HepG2 (cell line): ENCODE measurements at regions not wholly inside any gene's neighbourhood (a gene's known extent, or its start where the extent isn't known, plus 50 kb on each side); places are given as distances from the start of the nearest gene placed in this dataset.

Experiments used
- ATAC-seq: fragments of 200-7000 bp; cut with Tn5 transposase; 3 replicates; pipeline ENCODE4 v1.9.1; 2020; ENCODE audit warnings: mild to moderate bottlenecking, moderate library complexity
- BruUV-seq: library from RNA; stranded (reverse); fragments of 400-500 nt; replicated peaks from 2 replicates; lab custom pipeline; 2021; lab: Mats Ljungman, UMichigan
- CTCF ChIA-PET: fragments of 300-600 bp; formaldehyde crosslinking; extraction: SDS; loops from one replicate; lab custom pipeline; 2021; ENCODE audit warnings: low total read pairs, inconsistent platforms, low intra/inter-chr PET ratio; lab: Yijun Ruan, JAX
- POLR2A ChIA-PET: fragments of 350-600 bp; sonication (Branson Sonifier 250); formaldehyde crosslinking; loops from one replicate; lab custom pipeline; 2020; ENCODE audit warnings: antibody characterized with exemption, inconsistent platforms; lab: Yijun Ruan, JAX
- DNase-seq: peaks from one replicate; pipeline ENCODE4 v3.0.0-alpha.2; 2015; ENCODE audit warnings: low spot score
- FAIRE-seq: peaks from 3 replicates; lab custom pipeline; 2011; peaks lifted over from hg19 to GRCh38; lab: Jason Lieb, UNC
- H2AFZ ChIP-seq: one replicate; pipeline ENCODE4 v1.6.1; 2011; ENCODE audit warnings: low read length, inconsistent platforms
- H3K27ac ChIP-seq: fragments of 300-600 bp; 3 replicates; pipeline ENCODE4 v1.8.0; 2011; ENCODE audit warnings: mixed run types, mild to moderate bottlenecking, mixed read lengths, low read length, inconsistent platforms; ENCODE audit not compliant: insufficient read depth; ENCODE audit errors: extremely low read length
- H3K27me3 ChIP-seq, 2 experiments: fragments of 200-600 bp in 1 of 2; 2 replicates in 1 of 2; 3 replicates in 1 of 2; pipeline versions ENCODE4 v1.6.0 to v1.8.0; 2011; ENCODE audit warnings: low read length in 2 of 2, mild to moderate bottlenecking in 2 of 2, moderate library complexity in 2 of 2, inconsistent platforms in 1 of 2; ENCODE audit not compliant: insufficient read depth in 2 of 2, control insufficient read depth in 1 of 2
- H3K36me3 ChIP-seq, 2 experiments: fragments of 200-600 bp in 1 of 2; replicated peaks in 1 of 2; 2 replicates in 1 of 2; 3 replicates in 1 of 2; pipeline versions ENCODE4 v1.5.1 to v1.8.0; 2011; ENCODE audit warnings: low read length in 2 of 2, inconsistent platforms in 1 of 2; ENCODE audit not compliant: insufficient read depth in 2 of 2, control insufficient read depth in 1 of 2
- H3K4me1 ChIP-seq: 2 replicates; pipeline ENCODE4 v1.5.1; 2012; ENCODE audit warnings: low read length, inconsistent platforms; ENCODE audit not compliant: insufficient read depth
- H3K4me2 ChIP-seq: 2 replicates; pipeline ENCODE4 v1.6.0; 2011; ENCODE audit warnings: low read depth, low read length, inconsistent platforms
- H3K4me3 ChIP-seq, 3 experiments: fragments of 200-600 bp in 1 of 3; sonication (generic), shearing (Covaris generic) in 1 of 3; replicated peaks in 1 of 3; 2 replicates each; pipeline ENCODE4 v1.5.1; 2011 to 2016; ENCODE audit warnings: low read length in 3 of 3, inconsistent platforms in 2 of 3, low read depth in 2 of 3, mild to moderate bottlenecking in 2 of 3, control low read depth in 1 of 3, mixed read lengths in 1 of 3; ENCODE audit not compliant: insufficient read depth in 1 of 3
- H3K79me2 ChIP-seq: one replicate; pipeline ENCODE4 v1.6.1; 2011; ENCODE audit warnings: low read length, inconsistent platforms; ENCODE audit not compliant: insufficient read depth
- H3K9ac ChIP-seq: 2 replicates; pipeline ENCODE4 v1.6.0; 2011; ENCODE audit warnings: mild to moderate bottlenecking, low read depth, low read length, inconsistent platforms; ENCODE audit not compliant: insufficient read depth
- H3K9me3 ChIP-seq: 2 replicates; pipeline ENCODE4 v1.5.1; 2012; ENCODE audit warnings: mild to moderate bottlenecking, low read length
- H4K20me1 ChIP-seq: 2 replicates; pipeline ENCODE4 v1.6.0; 2011; ENCODE audit warnings: inconsistent platforms, mild to moderate bottlenecking, low read length, moderate library complexity; ENCODE audit not compliant: insufficient read depth
- FOXA3 ChIP-seq: IDR thresholded peaks from 2 replicates; pipeline ENCODE4 v1.6.1; 2016; ENCODE audit warnings: missing genetic modification reagents, missing compliant biosample characterization
- HMG20B ChIP-seq: conservative IDR thresholded peaks from 2 replicates; pipeline ENCODE4 v1.6.1; 2016; ENCODE audit warnings: missing genetic modification reagents, missing compliant biosample characterization
- KDM4B ChIP-seq: sonication (generic); formaldehyde crosslinking; IDR thresholded peaks from 2 replicates; pipeline ENCODE4 v1.4.0; 2020; ENCODE audit warnings: missing genetic modification reagents
- MLLT10 ChIP-seq: sonication (generic); formaldehyde crosslinking; IDR thresholded peaks from 2 replicates; pipeline ENCODE4 v1.4.0; 2020; ENCODE audit warnings: missing genetic modification reagents
- NFYC ChIP-seq: IDR thresholded peaks from 2 replicates; pipeline ENCODE4 v1.6.1; 2016; ENCODE audit warnings: missing genetic modification reagents, missing compliant biosample characterization
- SP1 ChIP-seq, 2 experiments: fragments of 450-650 bp in 1 of 2; sonication (generic) in 1 of 2; formaldehyde crosslinking in 1 of 2; IDR thresholded peaks; 2 replicates each; pipeline versions ENCODE4 v1.4.0 to v1.6.1; 2016 to 2020; ENCODE audit warnings: missing genetic modification reagents in 1 of 2
- TRIM22 ChIP-seq: fragments of 450-650 bp; IDR thresholded peaks from 2 replicates; pipeline ENCODE4 v1.6.1; 2017
- ZC3H4 ChIP-seq: sonication (generic); formaldehyde crosslinking; IDR thresholded peaks from 2 replicates; pipeline ENCODE4 v1.4.0; 2020; ENCODE audit warnings: missing genetic modification reagents, borderline replicate concordance
- ZNF142 ChIP-seq: sonication (generic); formaldehyde crosslinking; IDR thresholded peaks from 2 replicates; pipeline ENCODE4 v1.4.0; 2020; ENCODE audit warnings: missing genetic modification reagents
- ZNF17 ChIP-seq: sonication (generic); formaldehyde crosslinking; IDR thresholded peaks from 2 replicates; pipeline ENCODE4 v1.5.0; 2020; ENCODE audit warnings: mild to moderate bottlenecking, missing genetic modification reagents
- ZNF580 ChIP-seq: IDR thresholded peaks from 2 replicates; pipeline ENCODE4 v1.6.1; 2016; ENCODE audit warnings: low read depth, borderline replicate concordance
- ZNF615 ChIP-seq: sonication (generic); formaldehyde crosslinking; IDR thresholded peaks from 2 replicates; pipeline ENCODE4 v1.5.0; 2020; ENCODE audit warnings: mild to moderate bottlenecking, missing genetic modification reagents, borderline replicate concordance
- ZNF652 ChIP-seq: IDR thresholded peaks from 2 replicates; pipeline ENCODE4 v1.6.1; 2016; ENCODE audit warnings: low read depth, borderline replicate concordance
- ZNF720 ChIP-seq: sonication (generic); formaldehyde crosslinking; IDR thresholded peaks from 2 replicates; pipeline ENCODE4 v1.4.0; 2020; ENCODE audit warnings: missing genetic modification reagents
- WGBS: methylation state at CpG from one replicate; pipeline ENCODE4 v1.1.6; 2017; ENCODE audit warnings: low lambda C conversion rate; 5-methylcytosine and 5-hydroxymethylcytosine counted together
- in situ Hi-C: cut with HindIII; loops from 2 replicates; pipeline ENCODE4 v1.10.0; 2017; ENCODE audit warnings: low pct_unique_long_range_greater_than_20kb; ENCODE audit not compliant: extremely low pct_ligation_motif_present
- intact Hi-C: fragments of 100-400 bp; cut with micrococcal nuclease; formaldehyde crosslinking; loops from one replicate; pipeline ENCODE4 v1.10.0; 2022; ENCODE audit not compliant: unreplicated experiment
- TF ChIP-seq, protein P1 (sequence below): sonication (generic); formaldehyde crosslinking; IDR thresholded peaks from 2 replicates; pipeline ENCODE4 v1.4.0; 2020; ENCODE audit warnings: missing genetic modification reagents

GRCh38 chr6:100188754-100189153 is 194.7 kb upstream of the MCHR2 start (continued):
- TF ChIP-seq TRIM22 (no peak), KDM4B (CRISPR knock-in tag) (no peak), ZNF615 (CRISPR knock-in tag) (no peak), ZNF142 (CRISPR knock-in tag) (no peak)

GRCh38 chr6:100186552-100186951 is 192.5 kb upstream of the MCHR2 start:
- no peaks in the 10 kb centered on the region for H3K9me3 ChIP-seq
- no peak overlapping the region for H2AFZ ChIP-seq
- H3K4me1 ChIP-seq = no peaks in the 10 kb centered on the region
- no peaks in the 10 kb centered on the region for H4K20me1 ChIP-seq
- ATAC-seq (no peak), DNase-seq (no peak), FAIRE-seq (no peak)
- H3K9ac ChIP-seq = no peak overlapping the region
- H3K4me3 ChIP-seq = no peak overlapping the region
- no peaks in the 10 kb centered on the region for H3K79me2 ChIP-seq
- intact Hi-C loops = no loop called here
- CTCF ChIA-PET = no interaction called here
- in situ Hi-C loops = no loop called here
- H3K27ac ChIP-seq = no peak overlapping the region
- no TSS peak for BruUV-seq
- WGBS = 10% methylated on average over 5 of the region's 5 CpGs
- no peaks in the 10 kb centered on the region for H3K36me3 ChIP-seq
- no peaks in the 10 kb centered on the region for H3K27me3 ChIP-seq
- H3K4me2 ChIP-seq = no peak overlapping the region
- POLR2A ChIA-PET = no interaction called here
- TF ChIP-seq MLLT10 (no peak), ZC3H4 (CRISPR knock-in tag) (no peak), NFYC (CRISPR knock-in tag) (no peak), ZNF17 (no peak), ZNF652 (CRISPR knock-in tag) (no peak), HMG20B (CRISPR knock-in tag) (no peak), ZNF720 (CRISPR knock-in tag) (no peak), SP1 (IDR thresholded peaks at IDR 0.05) (no peak), SP1 (CRISPR knock-in tag; IDR thresholded peaks at IDR 0.05) (no peak), FOXA3 (CRISPR knock-in tag) (no peak), ZNF580 (no peak)
- TF ChIP-seq, protein P1, sequence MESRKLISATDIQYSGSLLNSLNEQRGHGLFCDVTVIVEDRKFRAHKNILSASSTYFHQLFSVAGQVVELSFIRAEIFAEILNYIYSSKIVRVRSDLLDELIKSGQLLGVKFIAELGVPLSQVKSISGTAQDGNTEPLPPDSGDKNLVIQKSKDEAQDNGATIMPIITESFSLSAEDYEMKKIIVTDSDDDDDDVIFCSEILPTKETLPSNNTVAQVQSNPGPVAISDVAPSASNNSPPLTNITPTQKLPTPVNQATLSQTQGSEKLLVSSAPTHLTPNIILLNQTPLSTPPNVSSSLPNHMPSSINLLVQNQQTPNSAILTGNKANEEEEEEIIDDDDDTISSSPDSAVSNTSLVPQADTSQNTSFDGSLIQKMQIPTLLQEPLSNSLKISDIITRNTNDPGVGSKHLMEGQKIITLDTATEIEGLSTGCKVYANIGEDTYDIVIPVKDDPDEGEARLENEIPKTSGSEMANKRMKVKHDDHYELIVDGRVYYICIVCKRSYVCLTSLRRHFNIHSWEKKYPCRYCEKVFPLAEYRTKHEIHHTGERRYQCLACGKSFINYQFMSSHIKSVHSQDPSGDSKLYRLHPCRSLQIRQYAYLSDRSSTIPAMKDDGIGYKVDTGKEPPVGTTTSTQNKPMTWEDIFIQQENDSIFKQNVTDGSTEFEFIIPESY (CRISPR knock-in tag) = no peak
